HG02852 (cell line): ENCODE measurements at regions not wholly inside any gene's neighbourhood (a gene's known extent, or its start where the extent isn't known, plus 50 kb on each side); places are given as distances from the start of the nearest gene placed in this dataset.
"Not testable (repeated sequence)": the region's sequence is repeated elsewhere in the genome, so short reads cannot be mapped to it uniquely, and the experiment has no call there.

Experiments used
- ATAC-seq: cut with Tn5 transposase; IDR thresholded peaks from one replicate; pipeline ENCODE4 v1.9.1; 2021; ENCODE audit warnings: mild to moderate bottlenecking, moderate library complexity; ENCODE audit not compliant: unreplicated experiment

GRCh38 chr21:25254491-25255174 lies 352.6 kb downstream of the MRPL39 start:
- no peak for ATAC-seq

GRCh38 chr21:25246546-25246945 lies 360.7 kb downstream of the MRPL39 start:
- ATAC-seq, result no peak

GRCh38 chr21:25244735-25245134 lies 362.5 kb downstream of the MRPL39 start:
- ATAC-seq, result no peak

- ATAC-seq, result no peak
These were observed 363.5 kb downstream of the MRPL39 start for GRCh38 chr21:25243808-25244207.

- no peak for ATAC-seq
These were observed 366.3 kb downstream of the MRPL39 start for GRCh38 chr21:25240974-25241373.

DNA sequence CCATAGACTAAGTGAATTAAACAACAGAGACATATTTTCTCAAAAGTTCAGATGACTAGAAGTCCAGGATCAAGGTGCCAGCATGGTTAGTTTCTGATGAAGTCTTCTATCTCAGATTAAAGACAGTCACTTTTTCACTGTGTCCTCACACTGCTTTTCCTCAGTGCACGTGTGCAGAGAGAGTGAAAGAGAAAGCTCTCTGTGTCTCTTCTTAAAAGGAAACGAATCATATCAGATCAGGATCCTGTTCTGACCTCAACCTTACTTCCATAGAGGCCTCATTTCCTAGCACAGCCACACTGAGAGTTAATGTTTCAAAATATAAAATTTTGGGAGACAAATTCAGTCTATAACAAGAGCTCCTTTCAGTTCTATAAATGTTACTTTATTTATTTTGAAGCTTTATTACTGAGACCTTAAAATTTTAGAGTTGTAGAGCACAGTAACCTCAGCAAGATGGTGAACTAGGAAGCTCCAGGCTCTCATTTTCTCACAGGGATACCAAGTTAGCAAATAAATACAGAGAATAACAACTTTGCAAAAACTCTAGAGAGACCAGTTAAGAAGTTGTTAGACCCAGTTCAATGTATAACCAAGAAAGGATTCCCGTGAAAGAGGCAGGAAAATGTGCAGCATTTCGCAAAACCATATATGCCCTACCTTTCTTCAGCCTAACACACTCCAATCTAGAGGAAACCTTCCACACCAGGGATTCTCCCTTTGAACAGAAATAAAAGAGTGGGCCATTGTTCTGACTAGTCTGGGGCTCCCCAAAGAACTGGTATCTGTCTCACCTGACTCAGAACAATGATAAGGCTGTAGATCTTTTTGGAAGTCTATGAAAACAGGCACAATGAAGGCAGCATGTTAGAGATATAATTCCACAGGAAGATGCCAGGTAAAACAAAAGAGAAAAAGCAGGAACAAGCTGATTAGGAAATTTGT lies 372.2 kb downstream of the MRPL39 start:
- ATAC-seq, result peak; percentile 92

- ATAC-seq, result no peak
These were observed 386.3 kb downstream of the MRPL39 start for GRCh38 chr21:25220954-25221353.

GRCh38 chr21:25220169-25220568 lies 387.1 kb downstream of the MRPL39 start:
- ATAC-seq, result no peak

- peak; percentile 98 for ATAC-seq
These were observed 391.4 kb downstream of the MRPL39 start for GRCh38 chr21:25215698-25216384.

- ATAC-seq, result no peak
These were observed 392.6 kb downstream of the MRPL39 start for GRCh38 chr21:25214676-25215075.

DNA sequence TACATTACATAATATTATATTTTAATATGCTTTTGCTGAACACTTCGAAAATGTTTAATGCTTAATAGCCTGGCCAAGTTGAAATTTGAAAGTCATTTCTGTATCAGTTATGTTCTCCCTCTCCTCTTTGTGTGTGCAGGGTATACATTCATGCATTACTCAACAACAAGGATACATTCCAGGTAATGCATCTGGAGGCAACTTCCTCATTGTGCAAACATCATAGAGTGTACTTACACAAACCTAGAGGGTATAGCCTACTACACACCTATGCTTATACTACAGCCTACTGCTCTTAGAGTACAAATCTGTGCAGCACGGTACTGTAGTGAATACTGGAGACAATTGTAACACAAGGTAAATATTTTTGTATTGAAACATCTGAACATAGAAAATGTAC lies 407.3 kb downstream of the MRPL39 start:
- no peak for ATAC-seq

GRCh38 chr21:25191141-25191540 lies 416.1 kb downstream of the MRPL39 start:
- peak; percentile 59 for ATAC-seq

DNA sequence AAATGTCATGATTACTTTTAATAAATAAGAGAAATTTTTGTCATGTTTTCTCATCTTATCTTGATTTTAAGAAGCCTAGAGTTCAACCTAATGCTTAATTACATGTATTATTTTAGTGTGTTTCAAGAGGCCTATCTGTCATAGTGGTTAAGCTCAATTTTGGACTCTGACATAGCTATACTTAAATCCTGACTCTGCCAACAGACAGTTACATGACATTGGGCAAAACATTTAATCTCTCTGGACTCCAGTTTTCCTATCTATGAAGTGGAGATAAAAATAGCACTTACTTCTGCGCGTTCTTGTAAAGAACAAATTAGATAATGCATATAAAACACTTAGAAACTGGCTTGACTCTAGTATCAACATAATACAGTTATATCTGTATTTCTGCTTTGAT lies 417.8 kb downstream of the MRPL39 start:
- no peak for ATAC-seq

GRCh38 chr21:25188677-25189079 lies 418.6 kb downstream of the MRPL39 start:
- peak; percentile 76 for ATAC-seq

GRCh38 chr21:25186273-25186672 lies 421.0 kb downstream of the MRPL39 start:
- ATAC-seq, result peak; percentile 36

DNA sequence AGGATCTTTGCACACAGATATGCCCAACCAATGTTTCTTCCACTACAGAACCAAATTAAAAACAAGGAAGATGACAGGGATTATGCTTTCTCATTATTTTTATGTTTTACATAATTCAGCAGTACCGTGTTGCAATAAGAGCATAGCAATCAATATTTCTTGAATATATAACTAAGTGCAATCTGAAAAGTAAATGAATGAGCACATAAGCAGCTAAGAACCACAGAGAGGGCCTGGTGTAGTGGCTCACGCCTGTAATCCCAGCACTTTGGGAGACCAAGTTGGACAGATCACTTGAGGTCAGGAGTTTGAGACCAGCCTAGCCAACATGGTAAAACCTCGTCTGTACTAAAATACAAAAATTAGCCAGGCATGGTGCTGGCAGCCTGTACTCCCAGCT lies 423.7 kb downstream of the MRPL39 start:
- no peak for ATAC-seq

DNA sequence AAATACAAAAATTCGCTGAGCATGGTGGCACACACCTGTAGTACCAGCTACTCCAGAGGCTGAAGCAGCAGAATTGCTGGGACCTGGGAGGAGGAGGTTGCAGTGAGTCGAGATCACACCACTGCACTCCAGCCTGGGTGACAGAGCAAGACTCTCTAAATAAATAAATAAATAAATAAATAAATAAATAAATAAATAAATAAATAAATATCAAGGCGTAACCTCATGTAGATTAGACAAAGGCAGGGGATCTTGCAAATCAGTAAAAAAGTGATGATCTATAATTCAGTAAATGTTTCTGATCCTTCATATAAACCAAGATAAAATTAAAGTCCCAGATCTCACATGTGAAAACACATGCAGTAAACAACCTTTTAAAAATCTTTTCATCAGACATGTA lies 425.6 kb downstream of the MRPL39 start:
- not testable (repeated sequence) for ATAC-seq

DNA sequence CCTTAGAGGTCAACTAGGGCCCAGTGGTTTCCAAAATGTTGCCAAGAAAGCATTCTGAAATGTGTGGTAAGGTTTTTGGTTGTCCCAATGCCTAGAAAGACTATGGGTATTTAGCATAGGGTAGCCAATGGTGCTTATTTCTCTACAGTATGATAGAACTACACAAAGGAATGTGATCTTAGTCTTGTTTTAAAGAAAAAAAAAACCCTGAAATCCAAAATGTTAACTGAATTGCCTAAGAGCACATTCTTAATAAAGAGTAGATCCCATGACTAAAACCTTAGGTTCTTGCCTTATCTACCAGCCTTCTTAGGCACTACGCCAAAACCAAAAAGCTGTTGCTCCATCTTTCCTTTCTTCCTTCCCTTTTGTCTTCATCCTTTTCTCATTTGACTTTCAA lies 428.2 kb downstream of the MRPL39 start:
- ATAC-seq, result no peak

DNA sequence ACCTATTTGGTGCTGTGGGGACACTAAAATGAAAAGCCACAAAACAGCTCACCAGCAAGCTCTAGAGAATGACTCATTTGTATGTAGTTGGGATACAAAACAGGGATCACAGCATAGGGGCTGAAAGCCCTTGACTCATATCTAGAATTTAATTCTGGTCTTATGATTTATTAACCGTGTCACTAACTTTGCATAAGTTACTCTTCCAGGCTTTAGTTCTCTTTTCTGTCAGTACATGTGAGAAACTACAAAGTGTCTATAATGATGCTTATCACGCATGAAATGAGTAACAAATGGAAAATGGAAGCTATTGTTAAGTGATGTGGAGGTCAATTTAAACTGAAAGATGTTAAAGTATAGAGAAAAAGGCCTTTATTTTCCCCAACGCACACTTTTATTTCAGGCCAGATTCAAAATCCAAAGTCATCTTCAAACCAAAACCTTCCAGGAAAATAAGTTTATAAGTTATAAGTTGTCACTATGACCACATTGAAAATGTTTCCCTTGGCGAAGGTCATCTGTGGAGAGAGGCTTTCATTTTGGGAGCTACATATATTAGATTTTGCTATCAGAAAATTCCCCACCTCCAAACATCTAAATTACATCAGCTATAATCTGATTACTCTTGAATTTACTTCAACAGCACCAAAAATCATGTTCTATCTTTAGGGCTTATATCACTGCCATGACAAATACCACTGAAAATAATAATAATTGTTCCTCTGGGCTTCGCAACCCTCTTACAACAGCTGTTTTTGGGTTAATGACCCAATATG lies 430.5 kb downstream of the MRPL39 start:
- ATAC-seq, result peak; percentile 88

DNA sequence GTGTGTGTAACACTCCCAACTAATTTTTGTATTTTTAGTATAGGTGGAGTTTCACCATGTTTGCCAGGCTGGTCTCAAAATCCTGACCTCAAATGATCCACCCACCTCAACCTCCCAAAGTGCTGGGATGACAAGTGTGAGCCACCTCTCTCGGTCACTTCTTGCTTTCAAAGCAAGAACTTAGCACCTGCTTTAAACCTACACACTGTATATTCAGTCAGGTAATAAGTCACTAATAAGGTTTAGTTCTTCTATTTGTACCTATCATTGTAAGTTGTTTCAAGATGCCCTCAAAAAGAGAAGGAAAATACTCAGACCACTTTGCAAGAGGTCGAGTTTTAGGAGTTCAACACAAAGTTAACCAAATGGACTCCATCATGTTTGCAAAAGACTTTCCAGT lies 431.3 kb downstream of the MRPL39 start:
- no peak for ATAC-seq

DNA sequence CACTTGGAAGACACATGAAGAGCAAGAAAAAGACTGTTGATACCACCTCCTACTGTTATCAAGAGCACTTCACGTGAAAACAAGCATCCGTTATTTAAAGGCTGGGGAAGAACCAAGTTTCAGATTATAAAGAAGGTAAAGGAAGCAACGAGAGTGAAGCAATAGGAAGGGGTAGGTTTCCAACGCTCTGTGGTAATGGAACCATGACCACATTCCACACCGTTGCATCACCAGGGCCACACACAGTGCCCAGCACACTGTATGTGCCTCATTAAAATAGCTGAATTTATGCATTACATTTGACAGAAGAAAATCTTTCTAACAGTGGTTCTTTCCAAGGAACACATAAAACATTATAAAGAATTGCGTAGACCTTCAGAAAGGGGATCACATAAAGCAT lies 435.8 kb downstream of the MRPL39 start:
- ATAC-seq, result no peak
